Fibroblast of mammary gland (primary cell): ENCODE measurements at regions not wholly inside any gene's neighbourhood (a gene's known extent, or its start where the extent isn't known, plus 50 kb on each side); places are given as distances from the start of the nearest gene placed in this dataset.

Experiments used
- DNase-seq: peaks from one replicate; pipeline ENCODE4 v3.0.0-alpha.2; 2010; ENCODE audit warnings: low read depth
- H3K4me3 ChIP-seq: 2 replicates; pipeline ENCODE4 v1.5.1; 2011; ENCODE audit warnings: low read depth, mild to moderate bottlenecking, low read length, moderate library complexity; ENCODE audit not compliant: control insufficient read depth
- TF ChIP-seq, protein P1 (sequence below): conservative IDR thresholded peaks from 2 replicates; pipeline ENCODE4 v1.5.1; 2011; ENCODE audit warnings: low read depth, low read length, inconsistent platforms; ENCODE audit not compliant: control insufficient read depth, insufficient read depth

GRCh38 chr11:103581760-103582159, 454.7 kb upstream of the DDI1 start:
- H3K4me3 ChIP-seq, result no peak overlapping the region
- TF ChIP-seq, protein P1, sequence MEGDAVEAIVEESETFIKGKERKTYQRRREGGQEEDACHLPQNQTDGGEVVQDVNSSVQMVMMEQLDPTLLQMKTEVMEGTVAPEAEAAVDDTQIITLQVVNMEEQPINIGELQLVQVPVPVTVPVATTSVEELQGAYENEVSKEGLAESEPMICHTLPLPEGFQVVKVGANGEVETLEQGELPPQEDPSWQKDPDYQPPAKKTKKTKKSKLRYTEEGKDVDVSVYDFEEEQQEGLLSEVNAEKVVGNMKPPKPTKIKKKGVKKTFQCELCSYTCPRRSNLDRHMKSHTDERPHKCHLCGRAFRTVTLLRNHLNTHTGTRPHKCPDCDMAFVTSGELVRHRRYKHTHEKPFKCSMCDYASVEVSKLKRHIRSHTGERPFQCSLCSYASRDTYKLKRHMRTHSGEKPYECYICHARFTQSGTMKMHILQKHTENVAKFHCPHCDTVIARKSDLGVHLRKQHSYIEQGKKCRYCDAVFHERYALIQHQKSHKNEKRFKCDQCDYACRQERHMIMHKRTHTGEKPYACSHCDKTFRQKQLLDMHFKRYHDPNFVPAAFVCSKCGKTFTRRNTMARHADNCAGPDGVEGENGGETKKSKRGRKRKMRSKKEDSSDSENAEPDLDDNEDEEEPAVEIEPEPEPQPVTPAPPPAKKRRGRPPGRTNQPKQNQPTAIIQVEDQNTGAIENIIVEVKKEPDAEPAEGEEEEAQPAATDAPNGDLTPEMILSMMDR, result no peak
- no peak for DNase-seq

GRCh38 chr11:103582351-103582909, 454.0 kb upstream of the DDI1 start:
- no peak overlapping the region for H3K4me3 ChIP-seq
- peak; percentile 40 for DNase-seq
- TF ChIP-seq, protein P1, result no peak

DNA sequence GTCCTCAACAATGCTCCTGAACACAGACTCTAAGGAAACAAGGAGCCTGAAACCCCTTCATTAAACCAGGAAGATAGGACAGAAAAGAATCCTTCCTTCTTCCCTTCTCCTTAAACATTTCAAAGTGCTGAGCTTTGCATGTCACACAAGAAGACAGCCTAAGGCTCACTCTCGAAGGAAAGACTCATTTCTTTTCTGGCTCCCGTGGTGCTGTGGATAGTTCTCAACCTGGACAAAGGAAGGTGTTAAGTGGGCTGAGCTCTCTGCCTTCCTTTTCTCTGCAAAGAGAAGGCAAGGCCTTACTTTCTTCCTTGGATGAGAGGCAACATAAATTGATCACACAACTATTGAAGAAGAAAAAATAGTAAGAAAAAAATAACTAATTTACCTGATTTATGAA, 452.4 kb upstream of the DDI1 start:
- TF ChIP-seq, protein P1, result no peak
- no peak for DNase-seq
- H3K4me3 ChIP-seq, result no peak overlapping the region

DNA sequence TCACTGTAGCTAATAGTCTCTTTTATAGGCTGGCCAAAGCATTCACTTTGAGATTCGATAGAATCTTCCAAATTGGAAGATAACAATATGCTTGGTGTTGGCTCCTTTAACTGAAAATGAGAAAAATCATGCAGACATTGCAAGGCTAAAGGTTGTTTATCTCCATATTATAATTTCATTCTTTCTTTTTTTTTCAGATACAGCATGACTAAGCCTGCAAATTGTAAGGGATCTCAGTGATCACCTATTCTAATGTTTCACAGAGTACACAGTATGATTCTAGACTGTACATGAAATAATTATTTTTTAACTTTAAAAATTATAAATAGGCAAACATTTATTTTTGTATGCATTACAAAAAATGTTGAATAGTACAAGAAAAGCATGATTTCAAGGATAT, 451.7 kb upstream of the DDI1 start:
- no peak overlapping the region for H3K4me3 ChIP-seq
- no peak for DNase-seq
- TF ChIP-seq, protein P1, result no peak

GRCh38 chr11:103585401-103585800, 451.0 kb upstream of the DDI1 start:
- TF ChIP-seq, protein P1, result no peak
- no peak overlapping the region for H3K4me3 ChIP-seq
- DNase-seq, result no peak

GRCh38 chr11:103585911-103586310, 450.5 kb upstream of the DDI1 start:
- no peak for DNase-seq
- TF ChIP-seq, protein P1, result no peak

DNA sequence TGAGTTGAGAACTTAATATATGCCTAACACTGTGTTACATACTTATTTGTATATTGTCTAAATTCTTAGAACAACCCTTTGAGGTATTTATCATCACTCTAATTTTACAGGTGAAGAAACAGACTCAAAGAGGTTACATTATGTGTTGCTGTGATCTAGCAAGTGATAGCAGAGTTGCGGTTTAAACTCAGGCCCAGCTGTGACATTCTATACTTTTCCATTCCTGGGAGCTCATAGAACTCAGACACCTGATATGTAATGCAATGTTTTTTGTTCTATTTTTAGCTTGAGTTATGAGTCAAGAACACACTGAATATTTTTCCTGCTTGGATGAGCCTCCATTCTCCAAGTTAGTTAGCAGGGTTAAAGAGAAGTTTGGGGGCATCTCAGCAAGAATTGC, 449.7 kb upstream of the DDI1 start:
- TF ChIP-seq, protein P1, result no peak
- no peak overlapping the region for H3K4me3 ChIP-seq
- DNase-seq, result no peak

More at GRCh38 chr11:103585911-103586310, 450.5 kb upstream of the DDI1 start:
- no peak overlapping the region for H3K4me3 ChIP-seq
